Bronchial epithelial cell (primary cell): ENCODE measurements at regions not wholly inside any gene's neighbourhood (a gene's known extent, or its start where the extent isn't known, plus 50 kb on each side); places are given as distances from the start of the nearest gene placed in this dataset.
"Not testable (repeated sequence)": the region's sequence is repeated elsewhere in the genome, so short reads cannot be mapped to it uniquely, and the experiment has no call there.

Source experiments
- DNase-seq: peaks from one replicate; pipeline ENCODE4 v3.0.0-alpha.2; 2010; ENCODE audit warnings: low read depth
- FAIRE-seq: peaks from 2 replicates; lab custom pipeline; 2011; peaks lifted over from hg19 to GRCh38; lab: Jason Lieb, UNC
- H3K27me3 ChIP-seq: 2 replicates; pipeline ENCODE4 v1.5.1; 2011; ENCODE audit warnings: low read length; ENCODE audit not compliant: control insufficient read depth, insufficient read depth
- H3K36me3 ChIP-seq: 2 replicates; pipeline ENCODE4 v1.5.1; 2011; ENCODE audit warnings: low read length; ENCODE audit not compliant: control insufficient read depth, insufficient read depth
- H3K4me3 ChIP-seq: 2 replicates; pipeline ENCODE4 v1.5.1; 2011; ENCODE audit warnings: mild to moderate bottlenecking, low read depth, low read length, control low read depth
- TF ChIP-seq, protein P1 (sequence below): IDR thresholded peaks from 2 replicates; pipeline ENCODE4 v1.5.1; 2011; ENCODE audit warnings: mild to moderate bottlenecking, moderate library complexity, low read length, control low read depth, inconsistent platforms; ENCODE audit not compliant: insufficient read depth, severe bottlenecking

DNA sequence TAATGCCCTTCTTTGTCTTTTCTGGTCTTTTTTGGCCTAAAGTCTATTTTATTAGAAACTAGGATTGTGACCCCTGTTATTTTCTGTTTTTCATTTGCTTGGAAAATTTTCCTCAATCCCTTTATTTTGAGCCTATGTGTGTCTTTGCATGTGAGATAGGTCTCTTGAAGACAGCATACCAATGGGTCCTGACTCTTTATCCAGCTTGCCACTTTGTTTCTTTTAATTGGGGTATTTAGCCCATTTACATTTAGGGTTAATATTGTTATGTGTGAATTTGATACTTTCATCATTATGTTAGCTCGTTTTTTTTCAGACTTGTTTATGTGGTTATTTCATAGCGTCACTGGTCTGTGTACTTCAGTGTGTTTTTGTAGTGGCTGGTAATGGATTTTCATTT lies 682.6 kb downstream of the JRKL start:
- Histone ChIP-seq H3K36me3 (no peaks in the 10 kb centered on the region), H3K4me3 (no peak overlapping the region), H3K27me3 (no peaks in the 10 kb centered on the region)
- DNase-seq (no peak), FAIRE-seq (no peak)
- TF ChIP-seq, protein P1, sequence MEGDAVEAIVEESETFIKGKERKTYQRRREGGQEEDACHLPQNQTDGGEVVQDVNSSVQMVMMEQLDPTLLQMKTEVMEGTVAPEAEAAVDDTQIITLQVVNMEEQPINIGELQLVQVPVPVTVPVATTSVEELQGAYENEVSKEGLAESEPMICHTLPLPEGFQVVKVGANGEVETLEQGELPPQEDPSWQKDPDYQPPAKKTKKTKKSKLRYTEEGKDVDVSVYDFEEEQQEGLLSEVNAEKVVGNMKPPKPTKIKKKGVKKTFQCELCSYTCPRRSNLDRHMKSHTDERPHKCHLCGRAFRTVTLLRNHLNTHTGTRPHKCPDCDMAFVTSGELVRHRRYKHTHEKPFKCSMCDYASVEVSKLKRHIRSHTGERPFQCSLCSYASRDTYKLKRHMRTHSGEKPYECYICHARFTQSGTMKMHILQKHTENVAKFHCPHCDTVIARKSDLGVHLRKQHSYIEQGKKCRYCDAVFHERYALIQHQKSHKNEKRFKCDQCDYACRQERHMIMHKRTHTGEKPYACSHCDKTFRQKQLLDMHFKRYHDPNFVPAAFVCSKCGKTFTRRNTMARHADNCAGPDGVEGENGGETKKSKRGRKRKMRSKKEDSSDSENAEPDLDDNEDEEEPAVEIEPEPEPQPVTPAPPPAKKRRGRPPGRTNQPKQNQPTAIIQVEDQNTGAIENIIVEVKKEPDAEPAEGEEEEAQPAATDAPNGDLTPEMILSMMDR: no peak

DNA sequence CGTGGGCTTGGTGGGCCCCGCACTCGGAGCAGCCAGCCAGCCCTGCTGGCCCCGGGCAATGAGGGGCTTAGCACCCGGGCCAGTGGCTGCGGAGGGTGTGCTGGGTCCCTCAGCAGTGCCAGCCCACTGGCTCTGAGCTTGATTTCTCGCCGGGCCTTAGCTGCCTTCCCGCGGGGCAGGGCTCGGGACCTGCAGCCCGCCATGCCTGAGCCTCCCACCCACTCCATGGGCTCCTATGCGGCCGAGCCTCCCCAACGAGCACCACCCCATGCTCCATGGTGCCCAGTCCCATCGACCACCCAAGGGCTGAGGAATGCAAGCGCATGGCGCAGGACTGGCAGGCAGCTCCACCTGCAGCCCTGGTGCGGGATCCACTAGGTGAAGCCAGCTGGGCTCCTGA lies 686.9 kb downstream of the JRKL start:
- DNase-seq, H3K27me3 ChIP-seq, H3K36me3 ChIP-seq, H3K4me3 ChIP-seq, FAIRE-seq: not testable (repeated sequence)

DNA sequence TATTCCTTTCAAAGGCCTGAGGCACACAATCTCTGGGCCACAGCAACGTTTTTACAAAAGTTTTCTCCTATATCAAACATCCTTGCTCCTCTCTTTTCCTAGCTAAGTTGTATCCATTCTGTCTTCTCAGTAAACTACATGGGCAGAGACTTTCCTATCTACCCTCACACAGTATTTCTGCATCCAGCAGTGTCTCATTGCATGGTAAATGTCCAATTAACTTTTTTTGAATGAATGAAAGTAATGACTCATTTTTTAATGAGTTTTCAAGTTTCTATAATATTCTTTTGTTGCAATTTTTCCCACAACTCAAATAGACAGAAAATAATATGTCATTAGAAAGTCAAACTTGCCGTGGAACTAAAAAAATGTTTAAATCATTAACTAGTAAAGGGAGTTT lies 688.6 kb downstream of the JRKL start:
- TF ChIP-seq, protein P1: no peak
- H3K4me3 ChIP-seq: no peak overlapping the region
- no peaks in the 10 kb centered on the region for H3K27me3 ChIP-seq
- H3K36me3 ChIP-seq: no peaks in the 10 kb centered on the region
- no peak for FAIRE-seq
- DNase-seq: no peak

DNA sequence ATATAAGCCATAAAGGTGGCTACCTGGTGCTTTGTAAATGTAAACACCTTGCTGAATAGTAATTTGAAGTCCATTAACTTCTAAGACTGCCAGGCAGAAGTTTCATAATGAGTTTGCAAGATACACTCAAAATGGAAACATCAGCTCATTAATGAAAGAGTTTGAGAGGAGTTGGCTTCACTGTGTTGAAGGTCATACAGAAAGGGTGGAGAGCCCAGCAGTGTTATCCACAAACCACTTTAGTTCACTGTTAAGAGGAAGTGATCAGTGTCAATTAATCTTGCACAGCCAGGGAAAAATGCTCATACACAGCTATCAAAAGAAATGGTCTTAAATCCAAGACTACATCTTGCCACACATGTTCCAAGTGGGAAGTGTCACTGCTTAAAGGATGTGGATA lies 689.4 kb downstream of the JRKL start:
- H3K4me3 ChIP-seq: no peak overlapping the region
- DNase-seq: no peak
- FAIRE-seq: no peak
- H3K36me3 ChIP-seq: no peaks in the 10 kb centered on the region
- TF ChIP-seq, protein P1: no peak
- H3K27me3 ChIP-seq: no peaks in the 10 kb centered on the region

DNA sequence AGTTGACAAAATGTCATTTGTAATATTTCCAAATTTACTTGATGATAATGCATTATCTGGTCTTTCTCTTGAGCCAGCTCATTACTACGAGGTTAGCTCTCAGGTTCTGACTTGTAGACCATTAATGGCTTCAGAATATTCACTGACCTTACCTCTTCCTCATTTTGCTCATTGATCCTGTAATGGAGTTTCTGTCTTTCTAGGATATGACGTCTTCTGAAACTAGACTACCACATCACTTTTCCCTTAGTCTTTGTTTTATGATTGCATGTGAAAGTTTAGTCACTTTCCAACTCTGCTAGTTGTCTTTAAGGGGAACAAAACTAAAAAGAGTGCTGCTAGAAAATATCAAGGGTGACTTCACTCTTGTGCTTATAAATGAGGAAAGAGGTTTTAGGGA lies 697.6 kb downstream of the JRKL start:
- TF ChIP-seq, protein P1: no peak
- no peaks in the 10 kb centered on the region for H3K27me3 ChIP-seq
- H3K36me3 ChIP-seq: no peaks in the 10 kb centered on the region
- FAIRE-seq (no peak), DNase-seq (no peak)
- H3K4me3 ChIP-seq: no peak overlapping the region

DNA sequence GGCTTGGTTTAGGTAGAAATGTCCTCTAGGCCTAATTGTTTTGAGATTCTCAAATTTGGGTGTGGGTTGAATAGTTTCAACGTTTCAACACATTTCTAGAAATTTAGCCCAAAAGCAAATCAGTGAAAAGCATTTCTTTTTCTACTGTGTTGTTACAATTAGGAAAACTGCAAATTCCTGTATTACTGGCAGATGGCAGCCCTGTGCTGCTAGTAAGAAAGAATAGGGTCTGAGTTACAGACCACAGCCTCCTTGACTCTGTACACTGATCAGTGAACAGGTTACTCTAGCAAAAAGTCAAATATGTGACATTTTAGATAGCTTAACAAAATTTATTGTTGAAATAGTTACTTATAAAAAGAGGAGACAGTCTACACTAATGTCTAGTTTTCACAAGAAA lies 703.0 kb downstream of the JRKL start:
- no peaks in the 10 kb centered on the region for H3K27me3 ChIP-seq
- no peaks in the 10 kb centered on the region for H3K36me3 ChIP-seq
- FAIRE-seq: no peak
- no peak for DNase-seq
- TF ChIP-seq, protein P1: no peak
- H3K4me3 ChIP-seq: no peak overlapping the region

DNA sequence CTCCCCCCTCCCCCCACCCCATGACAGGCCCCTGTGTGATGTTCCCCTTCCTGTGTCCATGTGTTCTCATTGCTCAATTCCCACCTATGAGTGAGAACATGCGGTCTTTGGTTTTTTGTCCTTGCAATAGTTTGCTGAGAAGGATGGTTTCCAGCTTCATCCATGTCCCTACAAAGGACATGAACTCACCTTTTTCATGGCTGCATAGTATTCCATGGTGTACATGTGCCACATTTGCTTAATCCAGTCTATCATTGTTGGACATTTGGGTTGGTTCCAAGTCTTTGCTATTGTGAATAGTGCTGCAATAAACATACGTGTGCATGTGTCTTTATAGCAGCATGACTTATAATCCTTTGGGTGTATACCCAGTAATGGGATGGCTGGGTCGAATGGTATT lies 712.4 kb downstream of the JRKL start:
- DNase-seq, H3K27me3 ChIP-seq, FAIRE-seq, H3K4me3 ChIP-seq, H3K36me3 ChIP-seq: not testable (repeated sequence)
